Bronchial epithelial cell (primary cell): ENCODE measurements at regions not wholly inside any gene's neighbourhood (a gene's known extent, or its start where the extent isn't known, plus 50 kb on each side); places are given as distances from the start of the nearest gene placed in this dataset.

ENCODE experiments used
- DNase-seq: peaks from one replicate; pipeline ENCODE4 v3.0.0-alpha.2; 2010; ENCODE audit warnings: low read depth
- FAIRE-seq: peaks from 2 replicates; lab custom pipeline; 2011; peaks lifted over from hg19 to GRCh38; lab: Jason Lieb, UNC
- H3K27me3 ChIP-seq: 2 replicates; pipeline ENCODE4 v1.5.1; 2011; ENCODE audit warnings: low read length; ENCODE audit not compliant: control insufficient read depth, insufficient read depth
- H3K36me3 ChIP-seq: 2 replicates; pipeline ENCODE4 v1.5.1; 2011; ENCODE audit warnings: low read length; ENCODE audit not compliant: control insufficient read depth, insufficient read depth
- H3K4me3 ChIP-seq: 2 replicates; pipeline ENCODE4 v1.5.1; 2011; ENCODE audit warnings: mild to moderate bottlenecking, low read depth, low read length, control low read depth
- TF ChIP-seq, protein P1 (sequence below): IDR thresholded peaks from 2 replicates; pipeline ENCODE4 v1.5.1; 2011; ENCODE audit warnings: mild to moderate bottlenecking, moderate library complexity, low read length, control low read depth, inconsistent platforms; ENCODE audit not compliant: insufficient read depth, severe bottlenecking

DNA sequence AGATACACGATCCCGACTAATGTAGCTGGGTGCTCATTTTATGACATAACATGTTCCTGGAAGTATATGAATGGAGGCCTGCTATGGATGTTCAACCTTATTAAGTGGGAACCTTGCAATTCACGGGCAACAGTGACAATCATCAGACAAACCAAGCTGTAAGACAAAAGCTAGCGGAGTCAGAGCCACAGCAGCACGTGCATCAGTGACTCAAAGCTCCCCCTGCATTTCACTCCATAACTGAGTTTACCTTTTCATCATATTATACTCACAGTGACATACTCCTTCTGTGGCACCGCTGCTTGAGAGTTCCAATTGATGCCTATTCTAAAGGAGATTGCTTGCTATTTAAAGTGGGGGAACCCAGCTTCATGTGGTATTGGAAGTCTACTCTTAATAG, 176.0 kb upstream of the PITRM1 start:
- Histone ChIP-seq H3K36me3 (no peaks in the 10 kb centered on the region), H3K27me3 (peaks cover 11% of the 10 kb centered on the region), H3K4me3 (no peak overlapping the region)
- FAIRE-seq: no peak
- DNase-seq: no peak
- TF ChIP-seq, protein P1, sequence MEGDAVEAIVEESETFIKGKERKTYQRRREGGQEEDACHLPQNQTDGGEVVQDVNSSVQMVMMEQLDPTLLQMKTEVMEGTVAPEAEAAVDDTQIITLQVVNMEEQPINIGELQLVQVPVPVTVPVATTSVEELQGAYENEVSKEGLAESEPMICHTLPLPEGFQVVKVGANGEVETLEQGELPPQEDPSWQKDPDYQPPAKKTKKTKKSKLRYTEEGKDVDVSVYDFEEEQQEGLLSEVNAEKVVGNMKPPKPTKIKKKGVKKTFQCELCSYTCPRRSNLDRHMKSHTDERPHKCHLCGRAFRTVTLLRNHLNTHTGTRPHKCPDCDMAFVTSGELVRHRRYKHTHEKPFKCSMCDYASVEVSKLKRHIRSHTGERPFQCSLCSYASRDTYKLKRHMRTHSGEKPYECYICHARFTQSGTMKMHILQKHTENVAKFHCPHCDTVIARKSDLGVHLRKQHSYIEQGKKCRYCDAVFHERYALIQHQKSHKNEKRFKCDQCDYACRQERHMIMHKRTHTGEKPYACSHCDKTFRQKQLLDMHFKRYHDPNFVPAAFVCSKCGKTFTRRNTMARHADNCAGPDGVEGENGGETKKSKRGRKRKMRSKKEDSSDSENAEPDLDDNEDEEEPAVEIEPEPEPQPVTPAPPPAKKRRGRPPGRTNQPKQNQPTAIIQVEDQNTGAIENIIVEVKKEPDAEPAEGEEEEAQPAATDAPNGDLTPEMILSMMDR: no peak

DNA sequence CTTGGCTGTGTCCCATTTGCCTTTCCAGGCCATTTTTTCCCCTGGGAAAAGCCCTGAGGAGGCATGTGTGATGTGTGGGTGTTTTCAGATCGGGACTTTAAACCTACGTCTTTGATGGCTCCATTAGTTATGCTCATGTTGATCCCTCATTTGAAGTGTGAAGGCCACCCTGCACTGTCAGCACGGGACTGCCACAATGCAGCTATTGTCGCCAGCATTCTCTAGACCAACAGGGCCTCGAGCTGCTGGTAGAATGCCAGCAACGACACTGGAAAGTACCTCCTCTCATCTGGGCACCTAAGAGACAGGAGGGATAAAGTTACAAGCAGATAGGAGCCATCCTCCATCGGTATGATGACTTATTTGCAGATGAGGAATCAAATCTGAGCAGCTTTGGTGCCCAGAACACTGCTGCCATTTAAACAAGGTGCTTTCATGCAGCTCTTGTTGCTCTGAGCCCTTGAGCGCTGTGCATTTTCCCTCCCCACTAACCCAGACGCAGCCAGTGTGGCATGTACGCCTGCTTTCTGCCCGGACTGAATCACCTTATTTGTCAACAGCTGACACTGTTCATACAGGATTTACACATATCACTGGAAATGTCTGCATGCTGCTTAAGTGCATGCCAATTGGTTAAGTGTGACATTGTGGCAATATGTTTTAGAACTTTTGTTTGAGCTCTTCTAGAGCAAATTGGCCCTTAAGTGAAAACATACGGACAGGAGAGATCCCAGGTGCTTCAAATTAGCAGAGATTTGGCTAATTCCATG, 175.0 kb upstream of the PITRM1 start:
- no peak for DNase-seq
- Histone ChIP-seq H3K27me3 (peaks cover 7% of the 10 kb centered on the region), H3K4me3 (no peak overlapping the region), H3K36me3 (no peaks in the 10 kb centered on the region)
- peak; percentile 36 for FAIRE-seq
- TF ChIP-seq, protein P1: no peak

DNA sequence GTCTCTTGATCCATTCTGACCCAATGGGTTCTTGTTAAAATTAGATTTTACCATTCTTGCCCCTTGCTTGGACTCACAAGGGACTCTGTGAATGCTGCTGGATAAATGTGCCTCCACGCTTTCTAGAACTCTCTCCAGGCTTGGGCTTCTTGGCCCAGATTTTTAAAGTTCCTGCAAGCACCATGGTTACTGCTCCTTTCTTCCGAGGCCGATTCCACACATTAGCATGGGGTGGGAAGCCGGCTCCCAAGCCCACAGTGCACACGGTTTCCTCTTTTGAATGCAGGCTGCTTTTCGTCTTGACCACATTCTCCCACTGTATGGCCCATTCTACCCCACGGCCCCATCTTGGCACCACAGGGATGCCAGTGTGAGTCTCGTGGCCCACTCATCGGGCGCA, 174.3 kb upstream of the PITRM1 start:
- Histone ChIP-seq H3K27me3 (peaks cover 7% of the 10 kb centered on the region), H3K4me3 (no peak overlapping the region), H3K36me3 (no peaks in the 10 kb centered on the region)
- DNase-seq (no peak), FAIRE-seq (no peak)
- TF ChIP-seq, protein P1: no peak

DNA sequence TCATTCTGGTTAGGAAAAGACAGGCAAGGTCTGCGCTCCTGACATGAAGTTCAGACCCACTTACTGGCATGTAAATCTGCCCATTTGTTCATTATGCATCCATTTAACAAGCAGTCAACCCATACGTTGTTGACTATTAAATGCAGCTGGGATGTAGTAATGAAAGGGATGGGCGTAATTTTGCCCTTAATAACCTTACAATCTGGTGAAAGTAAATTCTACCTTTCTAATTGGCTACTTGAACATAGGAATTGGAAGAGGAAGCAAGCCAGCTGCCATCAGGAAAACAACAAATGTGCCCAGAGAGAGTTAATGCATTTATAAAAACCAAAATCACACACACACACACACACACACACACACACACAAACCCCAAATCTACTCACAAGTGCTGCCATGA, 170.2 kb upstream of the PITRM1 start:
- DNase-seq: no peak
- FAIRE-seq: no peak
- TF ChIP-seq, protein P1: no peak
- H3K27me3 ChIP-seq: no peaks in the 10 kb centered on the region
- H3K36me3 ChIP-seq: no peaks in the 10 kb centered on the region
- H3K4me3 ChIP-seq: no peak overlapping the region

DNA sequence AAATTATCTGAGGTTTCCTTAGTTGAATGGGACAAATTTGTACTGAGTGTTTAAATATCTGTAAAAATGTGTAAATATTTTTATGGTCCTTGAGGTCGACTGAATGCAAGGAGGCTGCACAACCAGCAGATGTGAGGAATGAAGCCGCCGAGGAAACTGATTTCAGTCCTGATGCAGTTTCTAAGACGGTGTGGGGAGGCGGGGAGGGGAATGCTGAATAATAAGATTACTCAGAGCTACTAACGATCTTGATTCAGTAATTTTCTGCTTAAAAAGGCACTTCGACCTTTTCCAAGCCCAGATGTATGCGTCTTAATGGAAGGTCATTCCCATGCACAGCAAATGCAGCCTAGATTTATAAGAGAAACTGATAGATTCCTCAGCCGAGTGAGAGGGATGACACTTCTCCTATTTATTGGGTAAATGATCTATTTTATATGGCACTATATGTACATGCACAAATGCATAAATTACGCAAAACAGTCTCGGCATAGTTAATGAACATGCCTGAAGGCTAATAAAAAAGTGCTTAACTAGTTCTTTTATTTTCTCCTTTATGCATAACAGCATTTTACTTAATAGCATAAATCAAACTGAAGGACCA, 167.6 kb upstream of the PITRM1 start:
- FAIRE-seq (no peak), DNase-seq (no peak)
- TF ChIP-seq, protein P1: no peak
- no peak overlapping the region for H3K4me3 ChIP-seq
- no peaks in the 10 kb centered on the region for H3K36me3 ChIP-seq
- no peaks in the 10 kb centered on the region for H3K27me3 ChIP-seq

DNA sequence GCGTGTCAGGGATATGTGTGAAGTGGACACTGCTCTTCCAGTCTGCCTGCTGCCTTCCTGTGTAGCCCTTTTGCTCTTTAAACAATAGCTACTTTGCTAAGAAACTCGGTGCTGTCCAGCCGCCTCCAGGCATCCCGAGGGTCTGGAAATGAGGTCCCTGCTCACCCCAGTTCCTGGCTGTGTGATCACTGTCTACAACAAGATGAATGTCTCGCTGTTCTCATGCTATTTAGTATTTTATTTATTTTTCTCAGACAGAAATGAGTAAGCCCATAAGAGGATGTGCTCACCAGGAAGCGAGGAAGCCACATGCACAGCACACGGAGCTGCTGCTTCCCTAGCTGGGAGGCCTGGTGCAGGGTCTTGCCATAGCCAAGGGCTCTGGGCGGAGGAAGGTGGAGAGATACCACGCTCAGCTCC, 167.0 kb upstream of the PITRM1 start:
- TF ChIP-seq, protein P1: no peak
- no peaks in the 10 kb centered on the region for H3K27me3 ChIP-seq
- H3K36me3 ChIP-seq: no peaks in the 10 kb centered on the region
- FAIRE-seq (no peak), DNase-seq (no peak)
- no peak overlapping the region for H3K4me3 ChIP-seq
